SIG-M5 treated with dmso at 0.1 percent for 504 hours (cell line): ENCODE measurements at regions not wholly inside any gene's neighbourhood (a gene's known extent, or its start where the extent isn't known, plus 50 kb on each side); places are given as distances from the start of the nearest gene placed in this dataset.

ENCODE experiments used
- DNase-seq: peaks from one replicate; lab custom pipeline; 2025; ENCODE audit not compliant: unreplicated experiment; lab: John Stamatoyannopoulos, UW

DNA sequence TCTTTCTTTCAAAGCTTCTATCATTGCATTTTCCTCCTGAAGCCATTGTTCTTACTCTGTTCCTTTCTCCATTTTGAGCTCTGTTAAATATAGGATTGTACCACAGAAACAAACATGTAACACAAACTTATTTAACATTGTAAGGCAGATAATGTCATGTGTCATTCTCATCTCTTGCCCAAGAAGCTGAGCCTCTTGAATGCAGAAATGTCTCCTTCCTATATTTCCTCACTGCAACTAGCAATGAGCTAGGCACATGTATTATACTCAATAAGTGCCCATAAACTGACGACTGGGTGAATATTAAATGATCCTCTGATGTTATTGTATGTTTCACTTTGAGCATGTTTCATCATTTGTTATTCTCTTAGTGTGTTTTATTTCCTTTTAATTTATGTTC, 56.7 kb upstream of the SLC7A11 start:
- peak; percentile 27 for DNase-seq

DNA sequence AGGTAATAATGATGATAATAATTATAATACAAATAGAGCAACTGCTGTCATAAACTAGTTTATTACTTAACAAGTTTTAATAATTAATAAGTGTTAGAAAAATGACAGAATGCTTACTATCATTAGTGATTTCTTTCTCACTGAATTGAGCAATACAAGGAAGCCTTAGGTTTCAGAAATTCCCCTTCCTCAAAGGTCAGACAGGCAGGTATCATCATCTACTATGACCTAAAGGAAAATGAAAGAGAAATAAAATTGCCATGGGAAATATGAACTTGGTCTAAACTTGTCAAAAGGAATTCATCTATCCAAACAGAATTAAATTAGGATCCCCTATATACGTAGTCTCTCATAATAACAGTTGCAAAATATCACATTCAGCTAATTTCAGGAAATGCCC, 56.3 kb upstream of the SLC7A11 start:
- no peak for DNase-seq

DNA sequence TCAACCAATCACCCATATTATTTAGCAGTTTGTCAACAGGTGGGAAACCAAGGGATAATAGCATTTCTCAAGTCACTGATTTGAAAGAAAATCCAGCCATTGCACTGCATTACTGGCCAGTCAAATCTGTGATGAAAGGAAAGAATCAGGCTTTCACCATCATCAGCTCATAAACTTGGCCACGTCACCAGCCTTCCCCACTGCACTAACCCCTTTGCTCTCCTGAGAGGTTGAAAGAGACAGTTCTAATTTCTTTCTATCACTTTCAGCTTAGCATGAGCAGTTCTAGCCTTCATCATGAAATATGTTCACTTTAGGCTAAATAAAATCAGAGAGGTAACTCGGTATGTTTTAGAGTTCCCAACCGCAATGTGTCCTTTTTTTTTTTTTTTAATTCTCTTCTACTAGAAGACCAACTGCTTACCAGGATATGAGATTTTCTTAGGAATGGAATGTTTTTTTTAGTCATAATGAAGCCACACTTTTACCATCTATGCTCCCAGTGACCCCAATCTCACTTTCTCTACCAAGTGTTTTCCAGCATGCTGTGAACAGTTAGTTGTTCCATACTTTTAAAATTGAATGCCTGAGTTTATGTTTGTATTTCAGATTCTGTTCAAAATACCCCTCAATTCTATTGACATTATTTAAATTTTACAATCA, 55.7 kb upstream of the SLC7A11 start:
- no peak for DNase-seq

DNA sequence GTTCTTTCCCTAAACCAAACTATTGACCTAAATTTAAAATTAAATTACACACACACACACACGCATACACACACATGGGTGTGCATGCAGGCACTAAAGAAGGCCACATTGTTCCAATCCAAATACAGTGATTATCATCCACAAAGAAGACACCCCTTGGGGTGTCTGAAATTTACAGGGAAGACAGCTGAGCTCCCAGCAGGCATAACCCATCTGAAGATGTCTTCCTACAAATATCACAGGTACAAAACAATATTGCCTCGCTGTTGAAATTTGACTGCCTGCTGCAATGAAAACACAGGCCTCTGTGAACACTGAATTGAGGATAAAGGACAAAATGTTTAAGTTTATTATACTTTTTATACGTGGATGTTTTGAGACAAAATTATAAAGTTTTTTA, 50.2 kb upstream of the SLC7A11 start:
- DNase-seq, result no peak
